H1 (cell line): ENCODE measurements at regions not wholly inside any gene's neighbourhood (a gene's known extent, or its start where the extent isn't known, plus 50 kb on each side); places are given as distances from the start of the nearest gene placed in this dataset.

Source experiments
- CHD7 ChIP-seq: fragments of 300-600 bp; sonication (generic); IDR thresholded peaks from 2 replicates; pipeline ENCODE4 v1.7.1; 2012; ENCODE audit warnings: low read length, moderate library complexity, mild to moderate bottlenecking, inconsistent platforms; ENCODE audit not compliant: insufficient replicate concordance
- TEAD4 ChIP-seq: IDR thresholded peaks from 2 replicates; pipeline ENCODE4 v1.6.1; 2012; ENCODE audit warnings: low read depth, low read length, inconsistent platforms, mixed read lengths

GRCh38 chr3:180416111-180416594, 185.8 kb upstream of the TTC14 start (continued):
- TF ChIP-seq CHD7 (no peak), TEAD4 (no peak)
- TF ChIP-seq, all 59 proteins: peak for 0
